ENCODE measurements at regions not wholly inside any gene's neighbourhood (a gene's known extent, or its start where the extent isn't known, plus 50 kb on each side); places are given as distances from the start of the nearest gene placed in this dataset.

- ChIA-PET POLR2A (interaction anchor here (0.6 kb wide), 1 partner anchor 189 kb away, joined by 3 read pairs; no protein-coding TSS in a partner anchor), CTCF (interaction anchor here (1.0 kb wide), 1 partner anchor 342 kb away, joined by 3 read pairs; no protein-coding TSS in a partner anchor)
- no peak overlapping the region for H3K4me3 Mint-ChIP-seq (ENCODE audit: unreplicated experiment)
- intact Hi-C loops (cut with micrococcal nuclease; ENCODE audit: unreplicated experiment) = no loop called here
- H3K36me3 Mint-ChIP-seq (ENCODE audit: insufficient read depth, unreplicated experiment) = no peaks in the 10 kb centered on the region
- TF ChIP-seq CTCF (IDR thresholded peaks at IDR 0.05; ENCODE audit: insufficient read depth in 1 of 2, low read depth in 1 of 2, low read length in 1 of 2, severe bottlenecking in 1 of 2, unreplicated experiment in 1 of 2) = no peak
- H3K27me3 ChIP-seq (replicated peaks; ENCODE audit: control insufficient read depth, insufficient read depth, low read length) = 0 out of 2 replicates have a peak, but pooled peaks cover 1% of the 10 kb centered on the region
- DNase-seq = no peak
- H3K36me3 ChIP-seq (ENCODE audit: control insufficient read depth, insufficient read depth, low read length) = no peaks in the 10 kb centered on the region
- H3K4me1 Mint-ChIP-seq (ENCODE audit: low read depth, unreplicated experiment) = no peaks in the 10 kb centered on the region
- no peak overlapping the region for H3K4me3 ChIP-seq (ENCODE audit: low read depth, low read length)
- peaks cover 8% of the 10 kb centered on the region; the same call in 1 of the 2 replicates for H3K9me3 ChIP-seq
- BruUV-seq (replicated peaks) = no TSS peak
- H3K9me3 Mint-ChIP-seq (ENCODE audit: unreplicated experiment) = no peaks in the 10 kb centered on the region
- H3K27ac Mint-ChIP-seq (ENCODE audit: unreplicated experiment) = no peak overlapping the region
- no peaks in the 10 kb centered on the region for H3K4me1 ChIP-seq
- H3K27me3 Mint-ChIP-seq (ENCODE audit: insufficient read depth, unreplicated experiment) = no peaks in the 10 kb centered on the region
Observed at GRCh38 chr16:22663389-22664064, 150.4 kb upstream of the HS3ST2 start.

- Histone ChIP-seq H3K27me3 (replicated peaks; ENCODE audit: control insufficient read depth, insufficient read depth, low read length) (0 out of 2 replicates have a peak, but pooled peaks cover 1% of the 10 kb centered on the region), H3K36me3 (ENCODE audit: control insufficient read depth, insufficient read depth, low read length) (no peaks in the 10 kb centered on the region), H3K4me3 (ENCODE audit: low read depth, low read length) (no peak overlapping the region), H3K9me3 (peaks cover 8% of the 10 kb centered on the region; the same call in 1 of the 2 replicates), H3K4me1 (no peaks in the 10 kb centered on the region)
- CTCF ChIA-PET = interaction anchor here (1.0 kb wide), 1 partner anchor 343 kb away, joined by 3 read pairs; no protein-coding TSS in a partner anchor
- intact Hi-C loops (cut with micrococcal nuclease; ENCODE audit: unreplicated experiment) = no loop called here
- no peak for TF ChIP-seq CTCF (IDR thresholded peaks at IDR 0.05; ENCODE audit: insufficient read depth in 1 of 2, low read depth in 1 of 2, low read length in 1 of 2, severe bottlenecking in 1 of 2, unreplicated experiment in 1 of 2)
- POLR2A ChIA-PET = interaction anchor here (0.6 kb wide), 1 partner anchor 189 kb away, joined by 3 read pairs; no protein-coding TSS in a partner anchor
- Mint-ChIP-seq H3K9me3 (ENCODE audit: unreplicated experiment) (no peaks in the 10 kb centered on the region), H3K27me3 (ENCODE audit: insufficient read depth, unreplicated experiment) (no peaks in the 10 kb centered on the region), H3K27ac (ENCODE audit: unreplicated experiment) (no peak overlapping the region), H3K36me3 (ENCODE audit: insufficient read depth, unreplicated experiment) (no peaks in the 10 kb centered on the region), H3K4me1 (ENCODE audit: low read depth, unreplicated experiment) (no peaks in the 10 kb centered on the region), H3K4me3 (ENCODE audit: unreplicated experiment) (no peak overlapping the region)
- no peak for DNase-seq
- BruUV-seq (replicated peaks) = no TSS peak
Observed at GRCh38 chr16:22664132-22664531, 149.8 kb upstream of the HS3ST2 start.

- no peaks in the 10 kb centered on the region for H3K9me3 Mint-ChIP-seq (ENCODE audit: unreplicated experiment)
- Histone ChIP-seq H3K4me3 (ENCODE audit: low read depth, low read length) (no peak overlapping the region), H3K4me1 (no peaks in the 10 kb centered on the region), H3K36me3 (ENCODE audit: control insufficient read depth, insufficient read depth, low read length) (no peaks in the 10 kb centered on the region), H3K9me3 (peaks cover 8% of the 10 kb centered on the region; the same call in 1 of the 2 replicates), H3K27me3 (replicated peaks; ENCODE audit: control insufficient read depth, insufficient read depth, low read length) (0 out of 2 replicates have a peak, but pooled peaks cover 1% of the 10 kb centered on the region)
- no peaks in the 10 kb centered on the region for H3K27me3 Mint-ChIP-seq (ENCODE audit: insufficient read depth, unreplicated experiment)
- BruUV-seq (replicated peaks) = no TSS peak
- no peaks in the 10 kb centered on the region for H3K4me1 Mint-ChIP-seq (ENCODE audit: low read depth, unreplicated experiment)
- CTCF ChIA-PET = interaction anchor here (1.0 kb wide), 1 partner anchor 343 kb away, joined by 3 read pairs; no protein-coding TSS in a partner anchor
- no peak for TF ChIP-seq CTCF (IDR thresholded peaks at IDR 0.05; ENCODE audit: insufficient read depth in 1 of 2, low read depth in 1 of 2, low read length in 1 of 2, severe bottlenecking in 1 of 2, unreplicated experiment in 1 of 2)
- no peaks in the 10 kb centered on the region for H3K36me3 Mint-ChIP-seq (ENCODE audit: insufficient read depth, unreplicated experiment)
- intact Hi-C loops (cut with micrococcal nuclease; ENCODE audit: unreplicated experiment) = no loop called here
- POLR2A ChIA-PET = no interaction called here
- DNase-seq = no peak
- H3K4me3 Mint-ChIP-seq (ENCODE audit: unreplicated experiment) = no peak overlapping the region
- no peak overlapping the region for H3K27ac Mint-ChIP-seq (ENCODE audit: unreplicated experiment)
Observed at GRCh38 chr16:22664561-22664997, 149.4 kb upstream of the HS3ST2 start.

Measured in Caco-2 (cell line).